HG03565 (cell line): ENCODE measurements at regions not wholly inside any gene's neighbourhood (a gene's known extent, or its start where the extent isn't known, plus 50 kb on each side); places are given as distances from the start of the nearest gene placed in this dataset.

Experiments used
- ATAC-seq: cut with Tn5 transposase; IDR thresholded peaks from one replicate; pipeline ENCODE4 v1.9.1; 2021; ENCODE audit warnings: mild to moderate bottlenecking, moderate library complexity; ENCODE audit not compliant: unreplicated experiment

DNA sequence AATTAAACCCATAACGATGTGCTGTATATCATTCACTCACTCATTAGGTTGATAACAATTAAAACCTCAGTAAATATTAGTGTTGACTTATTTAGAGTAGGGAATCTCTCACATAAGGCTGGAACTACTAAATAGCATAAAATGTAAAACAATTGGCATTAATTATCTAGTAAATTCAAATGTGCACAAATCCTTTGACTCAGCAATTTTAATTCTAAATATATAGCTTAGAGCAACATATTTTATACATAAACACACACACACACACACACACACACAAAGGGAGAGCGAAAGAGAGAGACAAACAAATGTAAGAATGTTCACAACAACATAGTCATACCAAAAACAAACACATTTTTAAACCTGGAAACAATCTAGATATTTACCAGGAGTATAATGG, 443.1 kb upstream of the KCNH7 start:
- no peak for ATAC-seq

DNA sequence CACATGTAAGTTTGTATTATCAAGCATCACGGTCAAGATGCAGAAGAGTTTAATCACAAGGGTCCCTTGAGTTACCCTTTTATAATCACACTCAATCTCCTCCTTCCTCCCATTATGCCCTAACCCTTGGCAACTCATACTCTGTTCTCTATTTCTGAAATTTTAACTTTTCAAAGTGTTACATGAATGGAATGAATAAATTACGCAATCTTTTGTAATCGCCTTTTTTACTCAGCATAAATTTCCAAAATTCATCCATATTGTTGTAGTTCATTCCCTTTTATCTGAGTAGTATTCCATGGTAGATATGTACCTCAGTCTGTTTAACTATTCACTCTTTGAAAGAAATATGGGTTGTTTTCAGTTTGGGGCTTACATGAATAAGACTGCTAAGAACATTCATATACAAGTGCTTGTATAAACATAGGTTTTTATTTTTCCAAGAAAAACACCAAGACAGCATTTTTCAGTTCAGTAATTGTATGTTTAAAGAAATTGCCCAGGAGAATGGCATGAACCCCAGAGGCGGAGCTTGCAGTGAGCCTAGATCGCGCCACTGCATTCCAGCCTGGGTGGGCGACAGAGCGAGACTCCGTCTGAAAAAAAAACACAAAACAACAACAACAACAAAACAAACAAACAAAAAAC, 430.9 kb upstream of the KCNH7 start:
- no peak for ATAC-seq

DNA sequence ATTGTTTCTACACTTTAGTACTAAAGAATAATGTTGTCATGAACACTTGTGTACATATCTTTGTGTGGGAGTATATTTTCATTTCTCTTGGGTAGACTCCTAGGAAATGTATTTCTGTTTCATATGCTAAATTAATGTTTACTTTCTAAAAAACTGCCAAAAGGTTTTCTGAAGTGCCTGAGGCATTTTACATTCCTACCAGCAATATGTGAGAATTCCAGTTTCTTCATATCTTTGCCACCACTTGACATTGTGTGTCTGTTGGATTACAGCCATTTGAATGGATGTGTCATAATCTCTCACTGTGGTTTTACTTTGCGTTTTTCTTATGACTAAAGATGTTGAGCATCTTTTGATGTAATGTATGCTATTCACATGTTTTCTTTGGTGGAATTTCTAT, 428.2 kb upstream of the KCNH7 start:
- ATAC-seq: no peak

DNA sequence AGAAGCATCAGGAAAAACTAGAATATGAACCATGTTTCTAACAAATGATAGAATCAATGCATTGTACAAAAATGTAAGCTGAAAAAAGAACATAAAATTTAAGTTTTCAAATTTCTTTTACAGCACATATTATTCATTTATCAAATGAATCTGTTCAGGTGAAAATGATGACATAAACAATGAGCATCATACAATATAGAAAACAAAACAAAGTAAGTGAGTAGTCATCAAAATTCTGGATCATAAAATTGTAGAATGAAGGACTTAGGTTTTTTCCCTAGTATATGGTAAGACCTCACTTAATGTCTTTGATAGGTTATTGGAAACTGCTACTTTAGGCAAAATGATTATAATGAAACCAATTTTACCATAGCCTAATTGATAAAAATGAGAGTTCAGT, 427.0 kb upstream of the KCNH7 start:
- ATAC-seq: no peak

GRCh38 chr2:163264341-163264740, 425.8 kb upstream of the KCNH7 start:
- no peak for ATAC-seq

DNA sequence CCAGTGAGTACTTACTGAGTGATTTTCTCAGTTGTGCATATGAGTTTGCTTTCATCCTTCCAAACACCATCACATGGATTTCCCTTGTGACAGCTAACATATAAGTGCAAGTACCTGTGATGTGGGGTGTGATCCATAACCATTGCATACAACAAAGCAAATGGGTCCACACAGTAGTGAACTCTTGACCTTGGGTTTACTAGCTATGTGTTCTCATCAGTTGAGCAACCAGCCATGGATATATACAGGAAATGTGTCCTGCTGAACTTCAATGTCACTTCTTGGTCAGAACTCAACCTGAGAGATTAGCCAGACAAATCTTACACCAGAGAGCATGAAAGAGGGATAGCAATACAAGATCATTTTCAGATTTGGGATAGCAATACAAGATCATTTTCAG, 420.9 kb upstream of the KCNH7 start:
- ATAC-seq: no peak

GRCh38 chr2:163255086-163255485, 416.5 kb upstream of the KCNH7 start:
- no peak for ATAC-seq

DNA sequence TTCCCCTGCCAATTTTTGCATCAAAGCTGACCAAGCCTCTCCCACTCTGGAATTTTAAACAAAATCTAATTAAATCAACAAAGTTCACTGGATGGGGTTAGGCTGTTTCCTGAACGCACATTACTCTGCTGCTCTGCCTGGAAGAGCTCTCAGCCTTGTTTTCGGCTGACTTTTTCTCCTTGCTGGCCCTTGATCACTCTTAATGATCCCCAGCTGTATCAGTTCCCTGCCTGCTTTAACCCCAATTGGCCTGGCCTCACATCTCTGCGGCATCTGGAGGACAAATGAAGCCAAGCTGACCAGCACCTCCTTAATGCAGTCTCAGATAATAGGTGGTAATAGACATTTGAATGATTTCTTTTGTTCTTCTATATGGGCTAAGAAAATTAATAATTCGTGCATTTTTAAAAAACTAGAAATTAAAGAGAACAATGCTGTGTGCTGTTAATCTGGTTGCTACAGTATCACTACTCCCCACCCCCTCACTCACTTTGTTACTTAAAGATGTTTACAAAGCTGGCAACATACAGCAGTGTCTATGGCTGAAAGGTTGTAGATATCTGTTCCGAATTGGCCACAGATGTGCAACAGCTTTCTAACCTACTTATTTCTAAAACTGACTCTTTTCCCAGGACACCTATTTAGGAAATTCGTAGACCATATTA, 415.2 kb upstream of the KCNH7 start:
- no peak for ATAC-seq

DNA sequence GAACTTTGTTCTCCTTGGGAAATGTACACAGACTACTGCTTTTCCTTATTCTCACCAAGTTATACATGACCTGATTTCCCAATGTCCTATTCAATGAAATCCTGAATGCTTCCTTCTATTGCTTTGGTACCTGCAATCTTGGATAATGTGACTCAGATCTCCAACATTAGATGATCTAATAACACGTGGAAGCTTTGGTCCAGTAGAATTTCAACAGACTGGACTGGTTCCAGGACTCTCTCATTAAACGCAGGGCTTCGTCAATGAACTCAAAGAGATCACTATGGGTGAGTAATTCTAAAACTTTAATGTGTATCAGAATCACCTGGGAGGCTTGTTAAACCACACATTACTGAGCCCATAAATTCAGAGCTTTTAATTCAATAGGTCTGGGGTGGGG, 413.6 kb upstream of the KCNH7 start:
- no peak for ATAC-seq

DNA sequence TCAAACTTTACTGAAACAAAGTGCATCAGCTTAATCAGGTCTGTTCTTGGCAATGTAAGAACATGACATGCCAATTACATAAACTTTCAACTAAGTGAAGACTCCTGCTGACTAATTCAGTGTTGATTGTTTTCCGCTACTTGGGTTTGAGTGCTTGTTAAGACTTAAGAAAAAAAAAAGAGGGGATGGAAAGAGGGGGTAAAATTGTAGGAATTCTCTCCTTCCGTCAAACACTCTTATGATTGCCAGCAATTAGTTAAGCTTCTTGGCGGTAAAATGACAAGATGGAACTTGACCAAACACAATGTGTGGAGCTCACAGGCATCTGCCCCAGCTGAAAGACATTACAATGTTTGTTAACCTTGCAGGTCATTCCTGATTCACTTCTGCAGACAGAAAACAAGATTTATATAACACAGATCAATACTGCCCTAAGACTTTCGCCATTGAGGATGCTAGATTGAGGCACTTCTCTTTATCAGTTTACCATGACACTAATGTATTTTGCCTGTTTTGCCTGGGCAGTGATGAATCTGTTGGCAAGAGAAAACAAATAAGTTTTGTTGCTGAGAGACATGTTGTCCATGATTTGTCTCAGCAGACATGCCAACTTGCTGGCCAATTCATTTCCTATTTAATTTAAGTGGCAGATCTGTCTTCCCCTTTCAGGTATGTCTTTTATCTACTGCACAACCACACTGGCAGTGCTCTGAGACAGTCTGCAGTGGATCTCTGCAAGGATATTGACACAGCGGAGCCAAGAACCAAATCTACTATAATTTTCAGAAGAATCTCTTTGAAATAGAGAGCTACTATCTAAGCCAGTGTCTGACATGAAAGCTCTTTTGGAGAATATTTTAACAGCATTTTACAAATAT, 410.0 kb upstream of the KCNH7 start:
- no peak for ATAC-seq

DNA sequence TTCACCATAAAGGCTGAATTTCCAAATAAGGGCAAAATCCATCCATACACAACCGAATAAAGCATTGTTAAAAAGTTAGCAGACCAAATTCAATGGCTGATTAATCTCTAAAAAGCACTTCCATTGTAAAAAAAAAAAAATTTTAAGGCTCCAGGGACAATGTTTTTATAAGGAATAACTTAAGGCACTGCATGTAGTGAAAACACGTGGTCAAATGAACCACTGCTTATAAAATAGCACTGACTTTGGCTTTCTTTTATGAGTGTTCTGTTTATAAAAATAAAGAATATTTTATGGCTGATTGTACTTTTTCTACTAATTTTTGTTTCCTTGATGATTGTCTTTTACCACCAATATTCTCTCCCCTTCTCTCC, 409.3 kb upstream of the KCNH7 start:
- no peak for ATAC-seq

GRCh38 chr2:163247156-163247846, 408.7 kb upstream of the KCNH7 start:
- no peak for ATAC-seq

GRCh38 chr2:163246135-163246534, 407.6 kb upstream of the KCNH7 start:
- no peak for ATAC-seq

- ATAC-seq: no peak
Observed at GRCh38 chr2:163236553-163236952, 398.0 kb upstream of the KCNH7 start.

GRCh38 chr2:163231666-163232065, 393.1 kb upstream of the KCNH7 start:
- no peak for ATAC-seq

- ATAC-seq: no peak
Observed at GRCh38 chr2:163213661-163214081, 375.1 kb upstream of the KCNH7 start.

GRCh38 chr2:163210430-163210918, 371.9 kb upstream of the KCNH7 start:
- ATAC-seq: no peak

GRCh38 chr2:163207693-163208370, 369.3 kb upstream of the KCNH7 start:
- no peak for ATAC-seq

- no peak for ATAC-seq
Observed at GRCh38 chr2:163205589-163206254, 367.2 kb upstream of the KCNH7 start.

- ATAC-seq: no peak
Observed at GRCh38 chr2:163200741-163201140, 362.2 kb upstream of the KCNH7 start.
